ENCODE measurements at regions not wholly inside any gene's neighbourhood (a gene's known extent, or its start where the extent isn't known, plus 50 kb on each side); places are given as distances from the start of the nearest gene placed in this dataset.

DNA sequence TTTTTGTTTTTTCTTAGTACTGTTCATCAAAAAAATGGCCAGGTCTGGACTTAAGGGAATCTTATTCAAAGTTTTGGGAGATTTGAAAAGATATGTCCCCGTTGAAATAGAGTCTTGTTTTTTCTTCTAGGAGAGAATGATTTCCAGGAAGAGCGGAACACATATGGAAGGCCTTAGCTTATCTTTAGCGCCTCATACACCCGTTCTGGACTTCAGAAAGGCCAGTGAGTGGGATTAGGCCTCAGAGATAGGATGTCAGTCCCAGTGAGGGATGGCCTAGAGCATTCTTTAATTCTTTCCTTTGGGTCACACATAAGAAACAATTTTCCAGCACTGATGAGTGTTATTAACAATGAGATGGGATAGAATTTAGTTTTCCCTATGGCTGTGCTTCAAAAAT, 54.5 kb upstream of the HAND2 start (continued):
- TF ChIP-seq ZFX (IDR thresholded peaks at IDR 0.05) (no peak), FOSL1 (IDR thresholded peaks at IDR 0.05; ENCODE audit: low read depth) (no peak)
